GM19238 (cell line): ENCODE measurements at regions not wholly inside any gene's neighbourhood (a gene's known extent, or its start where the extent isn't known, plus 50 kb on each side); places are given as distances from the start of the nearest gene placed in this dataset.
"Not testable (repeated sequence)": the region's sequence is repeated elsewhere in the genome, so short reads cannot be mapped to it uniquely, and the experiment has no call there.

Source experiments
- DNase-seq: peaks from one replicate; pipeline ENCODE4 v3.0.0; 2011; ENCODE audit warnings: low spot score; ENCODE audit not compliant: insufficient read length

- DNase-seq, result no peak
These were observed 1068.9 kb downstream of the NXPH1 start for GRCh38 chr7:9502269-9502668.

GRCh38 chr7:9504678-9505077 lies 1071.3 kb downstream of the NXPH1 start:
- DNase-seq, result no peak

- DNase-seq, result no peak
These were observed 1072.1 kb downstream of the NXPH1 start for GRCh38 chr7:9505516-9505915.

GRCh38 chr7:9507290-9507689 lies 1073.9 kb downstream of the NXPH1 start:
- no peak for DNase-seq

GRCh38 chr7:9516662-9517061 lies 1083.3 kb downstream of the NXPH1 start:
- no peak for DNase-seq

- no peak for DNase-seq
These were observed 1090.2 kb downstream of the NXPH1 start for GRCh38 chr7:9523579-9523978.

GRCh38 chr7:9552431-9552830 lies 1119.0 kb downstream of the NXPH1 start:
- not testable (repeated sequence) for DNase-seq

- no peak for DNase-seq
These were observed 1124.4 kb downstream of the NXPH1 start for GRCh38 chr7:9557853-9558252.

- DNase-seq, result no peak
These were observed 1142.3 kb downstream of the NXPH1 start for GRCh38 chr7:9575716-9576115.

- no peak for DNase-seq
These were observed 1149.4 kb downstream of the NXPH1 start for GRCh38 chr7:9582824-9583223.

GRCh38 chr7:9598411-9598810 lies 1165.0 kb downstream of the NXPH1 start:
- DNase-seq, result no peak

- no peak for DNase-seq
These were observed 1167.6 kb downstream of the NXPH1 start for GRCh38 chr7:9600974-9601373.

GRCh38 chr7:9603291-9603690 lies 1169.9 kb downstream of the NXPH1 start:
- no peak for DNase-seq

GRCh38 chr7:9608560-9608959 lies 1175.2 kb downstream of the NXPH1 start:
- no peak for DNase-seq

- DNase-seq, result not testable (repeated sequence)
These were observed 1187.5 kb downstream of the NXPH1 start for GRCh38 chr7:9620899-9621298.

- not testable (repeated sequence) for DNase-seq
These were observed 1188.0 kb downstream of the NXPH1 start for GRCh38 chr7:9621306-9621902.

- DNase-seq, result no peak
These were observed 1188.5 kb downstream of the NXPH1 start for GRCh38 chr7:9621927-9622326.

- no peak for DNase-seq
These were observed 1192.5 kb downstream of the NXPH1 start for GRCh38 chr7:9625953-9626352.

GRCh38 chr7:9645756-9646155 lies 1212.3 kb downstream of the NXPH1 start:
- no peak for DNase-seq

GRCh38 chr7:9657257-9657656 lies 1223.8 kb downstream of the NXPH1 start:
- no peak for DNase-seq

- DNase-seq, result no peak
These were observed 1238.8 kb downstream of the NXPH1 start for GRCh38 chr7:9671979-9672917.

GRCh38 chr7:9680713-9681112 lies 1247.3 kb downstream of the NXPH1 start:
- no peak for DNase-seq

- no peak for DNase-seq
These were observed 1247.9 kb downstream of the NXPH1 start for GRCh38 chr7:9681284-9681683.
